ENCODE measurements at regions not wholly inside any gene's neighbourhood (a gene's known extent, or its start where the extent isn't known, plus 50 kb on each side); places are given as distances from the start of the nearest gene placed in this dataset.

- intact Hi-C loops (cut with DNase I), result no loop called here
- DNase-seq, result no peak
- no peak overlapping the region for H3K4me3 ChIP-seq
- H3K9me3 ChIP-seq, result no peaks in the 10 kb centered on the region
- 95% methylated on average over 1 of the region's 1 CpG for WGBS, 2 donors
- no peak for TF ChIP-seq POLR2A (IDR thresholded peaks at IDR 0.05)
- TF ChIP-seq, protein P1, sequence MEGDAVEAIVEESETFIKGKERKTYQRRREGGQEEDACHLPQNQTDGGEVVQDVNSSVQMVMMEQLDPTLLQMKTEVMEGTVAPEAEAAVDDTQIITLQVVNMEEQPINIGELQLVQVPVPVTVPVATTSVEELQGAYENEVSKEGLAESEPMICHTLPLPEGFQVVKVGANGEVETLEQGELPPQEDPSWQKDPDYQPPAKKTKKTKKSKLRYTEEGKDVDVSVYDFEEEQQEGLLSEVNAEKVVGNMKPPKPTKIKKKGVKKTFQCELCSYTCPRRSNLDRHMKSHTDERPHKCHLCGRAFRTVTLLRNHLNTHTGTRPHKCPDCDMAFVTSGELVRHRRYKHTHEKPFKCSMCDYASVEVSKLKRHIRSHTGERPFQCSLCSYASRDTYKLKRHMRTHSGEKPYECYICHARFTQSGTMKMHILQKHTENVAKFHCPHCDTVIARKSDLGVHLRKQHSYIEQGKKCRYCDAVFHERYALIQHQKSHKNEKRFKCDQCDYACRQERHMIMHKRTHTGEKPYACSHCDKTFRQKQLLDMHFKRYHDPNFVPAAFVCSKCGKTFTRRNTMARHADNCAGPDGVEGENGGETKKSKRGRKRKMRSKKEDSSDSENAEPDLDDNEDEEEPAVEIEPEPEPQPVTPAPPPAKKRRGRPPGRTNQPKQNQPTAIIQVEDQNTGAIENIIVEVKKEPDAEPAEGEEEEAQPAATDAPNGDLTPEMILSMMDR (IDR thresholded peaks at IDR 0.05), result no peak
- no peak for ATAC-seq
- no peaks in the 10 kb centered on the region for H3K4me1 ChIP-seq
- H3K36me3 ChIP-seq (replicated peaks in 1 of 2; ENCODE audit: insufficient read depth in 1 of 2, low read depth in 2 of 2), result no peaks in the 10 kb centered on the region
- H3K27me3 ChIP-seq, result no peaks in the 10 kb centered on the region
- H3K27ac ChIP-seq, result no peak overlapping the region
Measured at GRCh38 chr2:14706201-14706600, 73.7 kb downstream of the LRATD1 start.

DNA sequence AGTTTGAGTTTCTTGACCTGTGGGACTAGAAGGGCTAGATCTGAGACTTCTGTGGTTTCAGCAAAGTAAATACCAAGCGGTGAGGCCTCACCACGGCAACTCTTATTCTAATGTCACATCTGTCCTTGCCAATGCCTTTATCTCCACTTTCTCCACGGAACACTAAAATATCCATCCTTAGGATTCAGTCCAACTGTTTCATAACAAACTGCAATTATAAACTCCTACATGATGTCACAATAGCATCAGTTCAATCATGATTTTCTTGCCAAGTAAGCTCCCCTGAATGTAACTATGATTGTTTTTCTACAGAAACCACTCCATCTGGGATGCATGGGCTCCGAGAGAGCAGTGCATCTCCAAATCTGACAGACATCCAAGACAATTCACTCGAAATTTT lies 79.6 kb downstream of the LRATD1 start:
- Histone ChIP-seq H3K4me1 (no peaks in the 10 kb centered on the region), H3K27me3 (no peaks in the 10 kb centered on the region), H3K9me3 (no peaks in the 10 kb centered on the region), H3K27ac (no peak overlapping the region), H3K36me3 (replicated peaks in 1 of 2; ENCODE audit: insufficient read depth in 1 of 2, low read depth in 2 of 2) (no peaks in the 10 kb centered on the region), H3K4me3 (no peak overlapping the region)
- WGBS, 2 donors, result 51 to 60% methylated on average over 5 of the region's 5 CpGs
- intact Hi-C loops (cut with DNase I), result no loop called here
- no peak for ATAC-seq
- TF ChIP-seq, protein P1 (IDR thresholded peaks at IDR 0.05), result no peak
- no peak for TF ChIP-seq POLR2A (IDR thresholded peaks at IDR 0.05)
- DNase-seq, result no peak

DNA sequence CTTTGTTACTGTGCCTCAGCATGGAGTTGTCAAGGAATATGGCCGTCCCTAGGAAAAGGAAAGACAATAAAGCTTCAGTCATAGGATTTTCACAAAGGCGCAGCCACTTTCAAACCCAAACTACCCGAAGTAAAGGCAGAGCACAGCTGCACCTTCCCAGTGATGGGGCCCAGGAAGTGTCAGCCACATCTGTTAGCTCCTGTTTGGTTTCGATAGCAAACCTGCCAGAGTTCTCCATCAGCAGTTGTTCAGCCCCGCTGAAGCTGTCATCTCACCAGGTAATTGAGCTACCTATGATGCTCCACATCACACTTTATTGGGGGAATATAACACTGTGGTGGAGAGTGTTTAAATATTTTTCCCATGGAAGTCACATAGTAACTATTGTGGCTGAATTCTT lies 80.7 kb downstream of the LRATD1 start:
- no peaks in the 10 kb centered on the region for H3K36me3 ChIP-seq (replicated peaks in 1 of 2; ENCODE audit: insufficient read depth in 1 of 2, low read depth in 2 of 2)
- H3K27me3 ChIP-seq, result no peaks in the 10 kb centered on the region
- TF ChIP-seq, protein P1 (IDR thresholded peaks at IDR 0.05), result no peak
- no peak for TF ChIP-seq POLR2A (IDR thresholded peaks at IDR 0.05)
- H3K4me3 ChIP-seq, result no peak overlapping the region
- DNase-seq, result no peak
- no peaks in the 10 kb centered on the region for H3K4me1 ChIP-seq
- no peaks in the 10 kb centered on the region for H3K9me3 ChIP-seq
- no peak overlapping the region for H3K27ac ChIP-seq
- intact Hi-C loops (cut with DNase I), result no loop called here
- no peak for ATAC-seq
- 56 to 58% methylated on average over 5 of the region's 5 CpGs for WGBS, 2 donors

DNA sequence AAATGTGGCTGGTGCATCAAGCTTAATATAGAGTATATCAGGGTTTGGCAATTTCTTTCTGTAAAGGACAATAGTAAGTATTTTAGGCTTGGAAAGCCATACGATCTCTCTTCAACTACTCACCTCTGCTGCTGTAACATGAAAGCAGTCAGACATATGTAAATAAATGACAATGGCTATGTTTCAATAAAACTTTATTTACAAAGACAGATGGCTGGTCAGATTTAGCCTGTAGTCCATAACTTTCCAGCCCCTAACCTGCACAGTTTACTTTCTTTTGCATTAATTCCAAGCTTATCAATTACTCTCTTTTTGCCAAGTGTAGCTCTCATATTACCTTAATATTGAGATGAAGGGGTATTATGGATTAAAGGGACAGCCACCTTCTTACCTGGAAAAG lies 83.1 kb downstream of the LRATD1 start:
- Histone ChIP-seq H3K27me3 (no peaks in the 10 kb centered on the region), H3K4me1 (no peaks in the 10 kb centered on the region), H3K9me3 (no peaks in the 10 kb centered on the region), H3K27ac (no peak overlapping the region), H3K4me3 (no peak overlapping the region), H3K36me3 (replicated peaks in 1 of 2; ENCODE audit: insufficient read depth in 1 of 2, low read depth in 2 of 2) (no peaks in the 10 kb centered on the region)
- ATAC-seq, result no peak
- WGBS, 2 donors, result 87 to 95% methylated on average over 1 of the region's 1 CpG
- intact Hi-C loops (cut with DNase I), result no loop called here
- no peak for DNase-seq
- TF ChIP-seq, protein P1 (IDR thresholded peaks at IDR 0.05), result no peak
- no peak for TF ChIP-seq POLR2A (IDR thresholded peaks at IDR 0.05)

- Histone ChIP-seq H3K9me3 (no peaks in the 10 kb centered on the region), H3K4me1 (no peaks in the 10 kb centered on the region), H3K4me3 (no peak overlapping the region), H3K27me3 (no peaks in the 10 kb centered on the region), H3K27ac (no peak overlapping the region), H3K36me3 (replicated peaks in 1 of 2; ENCODE audit: insufficient read depth in 1 of 2, low read depth in 2 of 2) (no peaks in the 10 kb centered on the region)
- TF ChIP-seq, protein P1 (IDR thresholded peaks at IDR 0.05), result no peak
- no peak for TF ChIP-seq POLR2A (IDR thresholded peaks at IDR 0.05)
- 33 to 36% methylated on average over 1 of the region's 1 CpG for WGBS, 2 donors
- no peak for DNase-seq
- intact Hi-C loops (cut with DNase I), result no loop called here
- ATAC-seq, result no peak
Measured at GRCh38 chr2:14716319-14716718, 83.8 kb downstream of the LRATD1 start.
